GM23248 (cell line): ENCODE measurements at regions not wholly inside any gene's neighbourhood (a gene's known extent, or its start where the extent isn't known, plus 50 kb on each side); places are given as distances from the start of the nearest gene placed in this dataset.

ENCODE experiments used
- EZH2 ChIP-seq: fragments of 200-600 bp; sonication (generic); IDR thresholded peaks from 2 replicates; pipeline ENCODE4 v1.6.1; 2018; ENCODE audit warnings: antibody characterized with exemption, mild to moderate bottlenecking; ENCODE audit not compliant: insufficient read depth, poor library complexity, severe bottlenecking
- EZH2phosphoT487 ChIP-seq: fragments of 200-600 bp; sonication (generic); IDR thresholded peaks from 2 replicates; pipeline ENCODE4 v1.6.1; 2018; ENCODE audit warnings: antibody characterized with exemption, moderate library complexity, mild to moderate bottlenecking, low read depth; ENCODE audit not compliant: insufficient read depth

DNA sequence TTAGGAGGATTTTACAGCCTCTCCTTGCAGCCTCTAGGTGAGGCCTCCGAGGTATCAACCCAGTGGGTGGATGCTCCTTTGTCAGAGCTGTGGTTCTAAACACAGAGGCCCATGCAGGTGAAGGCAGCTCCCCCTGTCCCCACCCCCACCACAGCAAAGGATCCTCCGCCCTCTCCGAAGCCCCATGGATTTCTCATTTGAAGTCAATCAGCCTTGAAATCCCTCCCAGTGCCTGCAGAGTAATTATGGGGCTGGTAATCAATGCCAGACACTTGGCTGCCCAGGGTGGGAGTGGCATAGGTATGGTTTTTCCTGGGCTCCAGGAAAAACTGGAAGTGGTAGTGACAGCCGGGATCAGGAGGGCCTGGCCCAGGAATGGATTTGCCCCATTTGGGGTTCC lies 119.5 kb upstream of the CSF3R start:
- TF ChIP-seq EZH2 (no peak), EZH2phosphoT487 (no peak)
